ENCODE measurements at regions not wholly inside any gene's neighbourhood (a gene's known extent, or its start where the extent isn't known, plus 50 kb on each side); places are given as distances from the start of the nearest gene placed in this dataset.
A peak's percentile ranks its signal among the peaks of the same experiment; 100 is the strongest.

GRCh38 chrX:42102586-42103282 lies 179.4 kb upstream of the CASK start:
- peaks cover 3% of the 10 kb centered on the region for H3K9me3 Mint-ChIP-seq
- peaks cover 5% of the 10 kb centered on the region for H3K36me3 Mint-ChIP-seq (ENCODE audit: low read depth)
- CTCF ChIA-PET, result interaction anchor here (1.2 kb wide), 1 partner anchor 343 kb away, joined by 3 read pairs; no protein-coding TSS in a partner anchor
- H3K27me3 Mint-ChIP-seq, result no peaks in the 10 kb centered on the region
- POLR2A ChIA-PET, result no interaction called here
- H3K4me3 Mint-ChIP-seq, result no peak overlapping the region
- no peak overlapping the region for H3K27ac Mint-ChIP-seq
- H3K4me1 Mint-ChIP-seq, result peaks cover 13% of the 10 kb centered on the region
- no peak for DNase-seq

GRCh38 chrX:42098900-42099299 lies 175.5 kb upstream of the CASK start:
- no peak overlapping the region for H3K27ac Mint-ChIP-seq
- CTCF ChIA-PET, result no interaction called here
- H3K27me3 Mint-ChIP-seq, result no peaks in the 10 kb centered on the region
- H3K4me1 Mint-ChIP-seq, result peaks cover 11% of the 10 kb centered on the region
- peaks cover 4% of the 10 kb centered on the region for H3K36me3 Mint-ChIP-seq (ENCODE audit: low read depth)
- no peak overlapping the region for H3K4me3 Mint-ChIP-seq
- DNase-seq, result no peak
- POLR2A ChIA-PET, result no interaction called here
- H3K9me3 Mint-ChIP-seq, result peaks cover 1% of the 10 kb centered on the region

GRCh38 chrX:42097486-42097885 lies 174.1 kb upstream of the CASK start:
- Mint-ChIP-seq H3K4me1 (peaks cover 5% of the 10 kb centered on the region), H3K9me3 (no peaks in the 10 kb centered on the region), H3K36me3 (ENCODE audit: low read depth) (peaks cover 4% of the 10 kb centered on the region), H3K27ac (no peak overlapping the region), H3K4me3 (no peak overlapping the region), H3K27me3 (no peaks in the 10 kb centered on the region)
- ChIA-PET POLR2A (no interaction called here), CTCF (interaction anchor here (0.8 kb wide), 1 partner anchor 917 kb away, joined by 3 read pairs; no protein-coding TSS in a partner anchor)
- no peak for DNase-seq

- CTCF ChIA-PET, result no interaction called here
- Mint-ChIP-seq H3K4me3 (no peak overlapping the region), H3K36me3 (ENCODE audit: low read depth) (peaks cover 4% of the 10 kb centered on the region), H3K27me3 (no peaks in the 10 kb centered on the region), H3K9me3 (no peaks in the 10 kb centered on the region), H3K4me1 (peaks cover 5% of the 10 kb centered on the region), H3K27ac (no peak overlapping the region)
- POLR2A ChIA-PET, result no interaction called here
- DNase-seq, result no peak
These were observed 173.0 kb upstream of the CASK start for GRCh38 chrX:42096265-42096920.

DNA sequence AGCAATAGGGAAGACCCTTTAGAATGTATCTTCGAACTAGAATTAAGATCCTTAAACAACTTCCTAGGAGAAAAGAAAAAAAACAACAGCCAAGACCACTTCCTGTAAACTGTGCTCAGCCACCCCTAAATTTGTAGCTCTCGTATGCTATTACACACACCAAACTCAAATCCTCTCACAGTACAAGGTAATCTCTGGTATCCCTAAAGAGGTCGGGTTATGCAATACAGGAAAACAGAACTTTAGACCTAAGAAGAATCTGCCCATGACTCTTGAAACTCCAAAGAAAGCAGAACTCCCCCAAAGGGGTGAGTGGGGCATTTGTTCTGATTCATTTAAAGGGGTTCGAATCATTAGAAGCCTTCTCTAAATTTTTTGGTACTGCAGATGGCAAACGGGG lies 170.9 kb upstream of the CASK start:
- no peak overlapping the region for H3K4me3 Mint-ChIP-seq
- H3K36me3 Mint-ChIP-seq (ENCODE audit: low read depth), result peaks cover 4% of the 10 kb centered on the region
- POLR2A ChIA-PET, result no interaction called here
- H3K27ac Mint-ChIP-seq, result no peak overlapping the region
- DNase-seq, result no peak
- no peaks in the 10 kb centered on the region for H3K27me3 Mint-ChIP-seq
- peaks cover 13% of the 10 kb centered on the region for H3K4me1 Mint-ChIP-seq
- H3K9me3 Mint-ChIP-seq, result no peaks in the 10 kb centered on the region
- CTCF ChIA-PET, result no interaction called here

GRCh38 chrX:42093756-42094155 lies 170.4 kb upstream of the CASK start:
- no peak for DNase-seq
- CTCF ChIA-PET, result no interaction called here
- H3K27ac Mint-ChIP-seq, result no peak overlapping the region
- no peaks in the 10 kb centered on the region for H3K9me3 Mint-ChIP-seq
- H3K36me3 Mint-ChIP-seq (ENCODE audit: low read depth), result peaks cover 6% of the 10 kb centered on the region
- POLR2A ChIA-PET, result no interaction called here
- no peak overlapping the region for H3K4me3 Mint-ChIP-seq
- H3K27me3 Mint-ChIP-seq, result no peaks in the 10 kb centered on the region
- peaks cover 13% of the 10 kb centered on the region for H3K4me1 Mint-ChIP-seq

- H3K9me3 Mint-ChIP-seq, result no peaks in the 10 kb centered on the region
- peaks cover 13% of the 10 kb centered on the region for H3K4me1 Mint-ChIP-seq
- ChIA-PET POLR2A (no interaction called here), CTCF (no interaction called here)
- H3K27me3 Mint-ChIP-seq, result no peaks in the 10 kb centered on the region
- no peak for DNase-seq
- H3K27ac Mint-ChIP-seq, result no peak overlapping the region
- H3K36me3 Mint-ChIP-seq (ENCODE audit: low read depth), result peaks cover 6% of the 10 kb centered on the region
- no peak overlapping the region for H3K4me3 Mint-ChIP-seq
These were observed 167.0 kb upstream of the CASK start for GRCh38 chrX:42090395-42090794.

DNA sequence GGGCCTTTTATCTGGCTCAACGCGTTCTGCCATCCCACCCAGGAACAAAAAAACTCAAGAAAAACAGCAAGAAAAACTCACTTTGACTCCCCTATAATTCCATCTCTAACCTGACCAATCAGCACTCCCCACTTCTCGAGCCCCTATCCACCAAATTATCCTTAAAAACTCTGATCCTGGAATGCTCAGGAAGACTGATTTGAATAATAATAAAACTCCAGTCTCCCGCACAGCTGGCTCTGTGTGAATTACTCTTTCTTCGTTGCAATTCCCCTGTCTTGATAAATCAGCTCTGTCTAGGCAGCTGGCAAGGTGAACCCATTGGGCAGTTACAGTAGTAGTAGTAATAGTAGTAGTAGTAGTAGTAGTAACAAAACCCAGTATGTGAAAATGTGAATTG lies 165.7 kb upstream of the CASK start:
- no peak for DNase-seq
- Mint-ChIP-seq H3K4me3 (no peak overlapping the region), H3K27ac (no peak overlapping the region), H3K4me1 (peaks cover 9% of the 10 kb centered on the region), H3K9me3 (no peaks in the 10 kb centered on the region), H3K27me3 (no peaks in the 10 kb centered on the region), H3K36me3 (ENCODE audit: low read depth) (peaks cover 3% of the 10 kb centered on the region)
- ChIA-PET CTCF (no interaction called here), POLR2A (no interaction called here)

- Mint-ChIP-seq H3K36me3 (ENCODE audit: low read depth) (peaks cover 3% of the 10 kb centered on the region), H3K27me3 (no peaks in the 10 kb centered on the region), H3K4me3 (no peak overlapping the region), H3K27ac (no peak overlapping the region), H3K9me3 (no peaks in the 10 kb centered on the region), H3K4me1 (peaks cover 8% of the 10 kb centered on the region)
- ChIA-PET CTCF (no interaction called here), POLR2A (no interaction called here)
- no peak for DNase-seq
These were observed 164.6 kb upstream of the CASK start for GRCh38 chrX:42087960-42088359.

GRCh38 chrX:42085836-42086235 lies 162.5 kb upstream of the CASK start:
- H3K27ac Mint-ChIP-seq, result no peak overlapping the region
- DNase-seq, result no peak
- CTCF ChIA-PET, result no interaction called here

DNA sequence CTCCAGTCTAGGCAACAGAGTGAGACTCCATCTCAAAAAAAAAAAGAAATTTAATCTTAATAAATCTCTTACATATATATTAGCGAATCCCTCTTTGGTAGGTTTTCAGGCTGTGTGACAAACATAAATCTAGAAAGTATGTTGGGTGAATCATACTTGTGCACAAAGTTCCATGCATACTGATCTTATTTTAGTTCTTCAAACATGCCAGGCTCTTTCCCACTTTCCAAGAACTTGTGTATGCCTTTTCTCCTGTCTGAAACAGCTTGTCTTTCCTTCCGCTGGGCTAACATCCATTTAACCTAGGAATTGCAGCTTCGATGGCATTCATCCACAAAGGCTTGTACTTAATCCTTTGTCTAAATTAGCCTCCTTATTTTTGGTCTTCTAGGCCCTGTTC lies 156.6 kb upstream of the CASK start:
- Mint-ChIP-seq H3K27ac (no peak overlapping the region), H3K27me3 (no peaks in the 10 kb centered on the region), H3K9me3 (peaks cover 4% of the 10 kb centered on the region), H3K36me3 (ENCODE audit: low read depth) (peaks cover 3% of the 10 kb centered on the region), H3K4me3 (no peak overlapping the region), H3K4me1 (peaks cover 18% of the 10 kb centered on the region)
- POLR2A ChIA-PET, result no interaction called here
- CTCF ChIA-PET, result no interaction called here
- no peak for DNase-seq

More at GRCh38 chrX:42085836-42086235, 162.5 kb upstream of the CASK start:
- H3K4me1 Mint-ChIP-seq, result peaks cover 6% of the 10 kb centered on the region
- H3K36me3 Mint-ChIP-seq (ENCODE audit: low read depth), result peaks cover 3% of the 10 kb centered on the region
- no peak overlapping the region for H3K4me3 Mint-ChIP-seq
- POLR2A ChIA-PET, result no interaction called here
- no peaks in the 10 kb centered on the region for H3K27me3 Mint-ChIP-seq
- no peaks in the 10 kb centered on the region for H3K9me3 Mint-ChIP-seq

DNA sequence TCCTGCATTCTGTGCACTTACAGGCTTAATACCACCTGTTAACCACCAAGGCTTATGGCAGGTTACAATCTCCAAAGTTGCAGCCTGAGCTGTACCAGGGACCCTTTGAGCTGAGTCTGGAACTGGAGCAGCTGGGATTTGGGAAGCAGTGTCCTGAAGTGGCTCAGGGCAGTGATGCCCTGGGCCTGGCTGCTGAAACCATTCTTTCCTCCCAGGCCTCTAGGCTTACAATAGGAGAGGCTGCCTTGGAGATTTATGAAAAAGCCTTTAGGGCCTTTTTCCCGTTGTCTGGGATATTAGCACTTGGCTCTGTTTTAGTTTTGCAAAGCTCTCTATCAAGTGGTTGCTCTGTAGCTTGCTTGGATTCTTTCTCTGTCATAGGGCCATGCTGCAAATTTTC lies 154.3 kb upstream of the CASK start:
- Mint-ChIP-seq H3K4me3 (no peak overlapping the region), H3K27me3 (no peaks in the 10 kb centered on the region), H3K9me3 (peaks cover 4% of the 10 kb centered on the region), H3K27ac (no peak overlapping the region), H3K4me1 (peaks cover 22% of the 10 kb centered on the region), H3K36me3 (ENCODE audit: low read depth) (peaks cover 3% of the 10 kb centered on the region)
- no peak for DNase-seq
- ChIA-PET POLR2A (no interaction called here), CTCF (no interaction called here)

DNA sequence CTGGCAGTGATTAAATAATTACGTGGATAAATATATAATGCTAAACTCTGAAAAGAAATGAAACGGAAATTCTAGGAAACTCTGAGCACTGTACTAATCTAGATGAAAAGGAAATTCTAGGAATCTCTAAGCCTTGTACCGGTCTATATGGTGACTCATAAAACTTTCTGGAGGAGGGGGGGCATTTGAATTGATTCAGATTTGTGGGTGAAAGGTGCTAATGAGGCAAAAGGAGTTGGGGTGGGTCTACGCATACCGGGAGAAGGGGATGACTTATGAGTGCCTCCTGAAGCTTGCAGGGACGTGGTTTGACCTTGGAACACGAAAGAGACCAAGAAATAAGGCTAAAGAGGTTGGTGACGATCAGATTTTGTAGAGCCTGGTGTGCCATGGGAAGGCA lies 151.7 kb upstream of the CASK start:
- Mint-ChIP-seq H3K4me3 (peak overlapping the region; percentile 51), H3K27ac (no peak overlapping the region), H3K9me3 (peaks cover 4% of the 10 kb centered on the region), H3K27me3 (no peaks in the 10 kb centered on the region), H3K36me3 (ENCODE audit: low read depth) (peaks cover 3% of the 10 kb centered on the region), H3K4me1 (peaks cover 22% of the 10 kb centered on the region)
- CTCF ChIA-PET, result no interaction called here
- no peak for DNase-seq
- POLR2A ChIA-PET, result no interaction called here

DNA sequence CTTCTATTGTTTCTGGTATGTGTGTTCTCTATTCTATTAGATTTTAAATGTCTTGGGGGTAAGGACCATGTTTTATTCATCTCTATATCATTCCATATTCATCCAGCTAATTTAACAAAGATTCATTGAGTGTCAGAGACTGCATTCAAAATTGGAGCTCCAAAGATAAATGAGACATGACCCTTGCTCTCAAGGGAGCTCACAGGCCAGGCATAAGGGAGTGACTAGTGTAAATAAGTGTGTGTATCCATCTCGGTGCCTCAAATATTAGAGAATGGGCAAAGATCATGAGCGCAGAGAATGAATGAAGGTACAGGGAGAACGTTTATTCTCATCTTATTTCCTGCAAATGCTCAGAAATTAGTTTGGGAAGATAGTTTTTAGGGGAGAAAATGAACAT lies 150.1 kb upstream of the CASK start:
- no peak overlapping the region for H3K4me3 Mint-ChIP-seq
- no peak for DNase-seq
- H3K4me1 Mint-ChIP-seq, result peaks cover 22% of the 10 kb centered on the region
- no peaks in the 10 kb centered on the region for H3K27me3 Mint-ChIP-seq
- no peak overlapping the region for H3K27ac Mint-ChIP-seq
- no peaks in the 10 kb centered on the region for H3K9me3 Mint-ChIP-seq
- ChIA-PET POLR2A (no interaction called here), CTCF (no interaction called here)
- no peaks in the 10 kb centered on the region for H3K36me3 Mint-ChIP-seq (ENCODE audit: low read depth)

Data from activated CD4-positive, alpha-beta memory T cell treated with anti-CD3 and anti-CD28 coated beads, Interleukin-2, amount 10 ng/mL, durations not matched to agents 7 days and 5 days (primary cell).